ENCODE measurements at regions not wholly inside any gene's neighbourhood (a gene's known extent, or its start where the extent isn't known, plus 50 kb on each side); places are given as distances from the start of the nearest gene placed in this dataset.
"Not testable (repeated sequence)": the region's sequence is repeated elsewhere in the genome, so short reads cannot be mapped to it uniquely, and the experiment has no call there.

GRCh38 chr7:115292381-115292780 lies 370.5 kb downstream of the MDFIC start:
- no peak for DNase-seq
- Histone ChIP-seq H3K27me3 (replicated peaks; ENCODE audit: control insufficient read depth, insufficient read depth, low read length, poor library complexity, severe bottlenecking) (no peaks in the 10 kb centered on the region), H3K9me3 (ENCODE audit: control insufficient read depth, low read length) (no peaks in the 10 kb centered on the region), H3K36me3 (ENCODE audit: control insufficient read depth, insufficient read depth, low read length) (no peaks in the 10 kb centered on the region), H3K27ac (ENCODE audit: insufficient read depth, low read length, poor library complexity, severe bottlenecking) (no peak overlapping the region), H3K4me3 (ENCODE audit: insufficient read depth, low read depth, low read length, poor library complexity, severe bottlenecking) (no peak overlapping the region), H3K4me1 (ENCODE audit: control insufficient read depth, insufficient read depth, low read length, poor library complexity, severe bottlenecking) (no peaks in the 10 kb centered on the region)

DNA sequence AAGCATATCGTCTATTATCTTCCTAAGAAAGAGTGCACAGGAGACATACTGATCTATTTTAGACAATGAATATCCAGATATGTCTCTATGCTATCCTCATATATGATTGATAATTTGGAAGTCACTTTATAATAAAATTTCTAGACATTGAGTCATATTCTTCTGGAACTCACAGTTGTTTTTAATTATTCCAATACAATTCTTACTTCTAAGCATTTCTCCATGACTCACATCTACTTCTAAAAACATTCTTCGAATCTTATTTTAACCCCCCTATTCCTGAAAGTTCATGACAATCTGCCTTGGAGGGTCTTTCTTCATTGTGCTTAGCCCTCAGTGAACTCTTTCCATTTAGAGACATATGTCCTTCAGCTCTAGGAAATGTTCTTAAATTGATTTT lies 368.1 kb downstream of the MDFIC start:
- Histone ChIP-seq H3K9me3 (ENCODE audit: control insufficient read depth, low read length) (no peaks in the 10 kb centered on the region), H3K36me3 (ENCODE audit: control insufficient read depth, insufficient read depth, low read length) (no peaks in the 10 kb centered on the region), H3K27me3 (replicated peaks; ENCODE audit: control insufficient read depth, insufficient read depth, low read length, poor library complexity, severe bottlenecking) (no peaks in the 10 kb centered on the region), H3K4me3 (ENCODE audit: insufficient read depth, low read depth, low read length, poor library complexity, severe bottlenecking) (no peak overlapping the region), H3K27ac (ENCODE audit: insufficient read depth, low read length, poor library complexity, severe bottlenecking) (no peak overlapping the region), H3K4me1 (ENCODE audit: control insufficient read depth, insufficient read depth, low read length, poor library complexity, severe bottlenecking) (no peaks in the 10 kb centered on the region)
- DNase-seq: no peak

GRCh38 chr7:115276791-115277190 lies 354.9 kb downstream of the MDFIC start:
- Histone ChIP-seq H3K36me3 (ENCODE audit: control insufficient read depth, insufficient read depth, low read length) (no peaks in the 10 kb centered on the region), H3K4me3 (ENCODE audit: insufficient read depth, low read depth, low read length, poor library complexity, severe bottlenecking) (no peak overlapping the region), H3K4me1 (ENCODE audit: control insufficient read depth, insufficient read depth, low read length, poor library complexity, severe bottlenecking) (no peaks in the 10 kb centered on the region), H3K9me3 (ENCODE audit: control insufficient read depth, low read length) (no peaks in the 10 kb centered on the region), H3K27ac (ENCODE audit: insufficient read depth, low read length, poor library complexity, severe bottlenecking) (no peak overlapping the region), H3K27me3 (replicated peaks; ENCODE audit: control insufficient read depth, insufficient read depth, low read length, poor library complexity, severe bottlenecking) (no peaks in the 10 kb centered on the region)
- DNase-seq: no peak

- not testable (repeated sequence) for H3K27me3 ChIP-seq (replicated peaks; ENCODE audit: control insufficient read depth, insufficient read depth, low read length, poor library complexity, severe bottlenecking); H3K36me3 ChIP-seq (ENCODE audit: control insufficient read depth, insufficient read depth, low read length); H3K27ac ChIP-seq (ENCODE audit: insufficient read depth, low read length, poor library complexity, severe bottlenecking); H3K4me3 ChIP-seq (ENCODE audit: insufficient read depth, low read depth, low read length, poor library complexity, severe bottlenecking); DNase-seq; H3K4me1 ChIP-seq (ENCODE audit: control insufficient read depth, insufficient read depth, low read length, poor library complexity, severe bottlenecking); H3K9me3 ChIP-seq (ENCODE audit: control insufficient read depth, low read length)
Observed at GRCh38 chr7:115273855-115274254, 352.0 kb downstream of the MDFIC start.

- Histone ChIP-seq H3K4me1 (ENCODE audit: control insufficient read depth, insufficient read depth, low read length, poor library complexity, severe bottlenecking) (no peaks in the 10 kb centered on the region), H3K27me3 (replicated peaks; ENCODE audit: control insufficient read depth, insufficient read depth, low read length, poor library complexity, severe bottlenecking) (no peaks in the 10 kb centered on the region), H3K9me3 (ENCODE audit: control insufficient read depth, low read length) (no peaks in the 10 kb centered on the region), H3K4me3 (ENCODE audit: insufficient read depth, low read depth, low read length, poor library complexity, severe bottlenecking) (no peak overlapping the region), H3K36me3 (ENCODE audit: control insufficient read depth, insufficient read depth, low read length) (no peaks in the 10 kb centered on the region), H3K27ac (ENCODE audit: insufficient read depth, low read length, poor library complexity, severe bottlenecking) (no peak overlapping the region)
- DNase-seq: no peak
Observed at GRCh38 chr7:115273139-115273772, 351.4 kb downstream of the MDFIC start.

DNA sequence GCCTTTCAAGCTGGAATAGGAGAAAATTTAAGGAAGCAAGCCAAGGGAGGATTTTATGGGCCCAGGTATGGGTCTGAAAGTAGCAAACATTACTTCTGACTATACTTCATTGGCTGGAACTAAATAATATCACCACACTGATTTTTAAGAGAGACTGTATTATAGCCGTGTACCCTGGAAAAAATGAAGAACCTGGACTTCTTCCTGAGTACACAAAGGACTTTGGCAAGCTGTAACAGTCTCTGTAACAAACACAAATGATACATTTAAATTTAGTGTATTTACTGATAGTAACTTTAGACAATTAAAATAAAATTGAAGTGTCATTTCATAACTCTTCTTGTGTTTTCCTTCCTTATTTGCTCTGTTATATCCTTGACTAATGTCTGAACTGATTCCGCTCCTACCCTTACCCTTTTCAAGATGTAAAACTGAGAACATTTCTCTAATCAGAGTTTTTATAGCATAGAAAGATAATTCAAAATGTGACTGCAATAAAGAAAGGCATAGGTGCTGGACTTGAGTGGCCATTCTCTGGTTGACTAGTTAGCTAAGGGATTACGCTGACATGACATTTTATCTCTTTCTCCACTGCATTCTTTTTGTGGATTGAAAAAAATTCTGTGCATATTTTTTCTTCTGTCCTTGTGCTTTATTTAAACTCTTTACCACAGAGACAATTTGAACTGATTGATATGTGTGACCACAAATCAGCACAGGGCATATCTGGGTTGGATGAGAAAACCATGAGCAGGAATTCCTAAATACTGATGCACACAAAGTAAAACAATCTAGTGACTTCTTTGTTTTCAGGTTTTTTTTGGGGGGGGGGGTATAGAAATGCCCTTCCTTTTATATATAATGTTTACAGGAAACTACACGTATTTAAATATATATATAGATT lies 349.7 kb downstream of the MDFIC start:
- Histone ChIP-seq H3K9me3 (ENCODE audit: control insufficient read depth, low read length) (no peaks in the 10 kb centered on the region), H3K4me3 (ENCODE audit: insufficient read depth, low read depth, low read length, poor library complexity, severe bottlenecking) (no peak overlapping the region), H3K27me3 (replicated peaks; ENCODE audit: control insufficient read depth, insufficient read depth, low read length, poor library complexity, severe bottlenecking) (no peaks in the 10 kb centered on the region), H3K27ac (ENCODE audit: insufficient read depth, low read length, poor library complexity, severe bottlenecking) (no peak overlapping the region), H3K36me3 (ENCODE audit: control insufficient read depth, insufficient read depth, low read length) (no peaks in the 10 kb centered on the region), H3K4me1 (ENCODE audit: control insufficient read depth, insufficient read depth, low read length, poor library complexity, severe bottlenecking) (no peaks in the 10 kb centered on the region)
- no peak for DNase-seq

DNA sequence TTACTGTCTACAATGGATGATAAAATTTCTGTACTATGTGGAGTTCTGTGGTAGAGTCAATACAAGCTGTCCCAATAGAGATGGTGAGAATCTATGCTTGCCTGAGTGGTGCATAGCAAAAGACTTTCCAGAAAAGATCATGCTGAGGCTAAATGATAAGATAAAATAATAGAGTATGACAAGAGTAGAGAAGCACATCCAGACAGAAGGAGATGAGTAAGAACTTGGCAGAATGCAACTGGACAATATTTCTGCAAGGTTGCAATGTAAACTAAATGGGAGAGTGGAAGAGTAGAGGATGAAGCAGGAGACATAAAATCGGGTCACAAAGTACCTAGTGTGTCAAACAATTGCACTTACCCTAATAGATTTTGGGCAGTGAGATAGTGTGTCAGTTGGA lies 347.6 kb downstream of the MDFIC start:
- no peaks in the 10 kb centered on the region for H3K27me3 ChIP-seq (replicated peaks; ENCODE audit: control insufficient read depth, insufficient read depth, low read length, poor library complexity, severe bottlenecking)
- no peak for DNase-seq
- no peak overlapping the region for H3K27ac ChIP-seq (ENCODE audit: insufficient read depth, low read length, poor library complexity, severe bottlenecking)
- no peaks in the 10 kb centered on the region for H3K9me3 ChIP-seq (ENCODE audit: control insufficient read depth, low read length)
- no peaks in the 10 kb centered on the region for H3K36me3 ChIP-seq (ENCODE audit: control insufficient read depth, insufficient read depth, low read length)
- no peaks in the 10 kb centered on the region for H3K4me1 ChIP-seq (ENCODE audit: control insufficient read depth, insufficient read depth, low read length, poor library complexity, severe bottlenecking)
- H3K4me3 ChIP-seq (ENCODE audit: insufficient read depth, low read depth, low read length, poor library complexity, severe bottlenecking): no peak overlapping the region

DNA sequence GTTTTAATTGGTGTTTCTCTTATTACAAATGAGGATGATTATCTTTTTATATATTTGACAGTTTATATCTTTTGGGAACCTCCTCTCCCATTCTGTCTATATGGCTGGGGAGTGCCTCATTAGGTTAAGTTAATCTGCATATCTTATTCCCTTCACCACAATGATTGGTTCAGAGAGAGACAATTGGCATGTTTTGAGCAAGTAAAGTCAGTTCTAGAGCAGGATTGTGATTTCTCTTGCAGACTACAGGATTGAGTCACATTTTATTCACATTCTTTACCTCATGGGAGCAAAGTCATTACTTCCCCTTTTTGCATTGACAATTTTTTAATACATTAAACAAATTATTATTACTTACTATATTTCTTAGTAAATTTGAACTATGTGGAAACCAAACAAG lies 345.6 kb downstream of the MDFIC start:
- Histone ChIP-seq H3K27ac (ENCODE audit: insufficient read depth, low read length, poor library complexity, severe bottlenecking) (no peak overlapping the region), H3K27me3 (replicated peaks; ENCODE audit: control insufficient read depth, insufficient read depth, low read length, poor library complexity, severe bottlenecking) (no peaks in the 10 kb centered on the region), H3K36me3 (ENCODE audit: control insufficient read depth, insufficient read depth, low read length) (no peaks in the 10 kb centered on the region), H3K4me3 (ENCODE audit: insufficient read depth, low read depth, low read length, poor library complexity, severe bottlenecking) (no peak overlapping the region), H3K4me1 (ENCODE audit: control insufficient read depth, insufficient read depth, low read length, poor library complexity, severe bottlenecking) (no peaks in the 10 kb centered on the region), H3K9me3 (ENCODE audit: control insufficient read depth, low read length) (no peaks in the 10 kb centered on the region)
- DNase-seq: no peak

GRCh38 chr7:115260381-115260780 lies 338.5 kb downstream of the MDFIC start:
- H3K27me3 ChIP-seq (replicated peaks; ENCODE audit: control insufficient read depth, insufficient read depth, low read length, poor library complexity, severe bottlenecking): no peaks in the 10 kb centered on the region
- no peak for DNase-seq
- H3K9me3 ChIP-seq (ENCODE audit: control insufficient read depth, low read length): no peaks in the 10 kb centered on the region
- no peaks in the 10 kb centered on the region for H3K36me3 ChIP-seq (ENCODE audit: control insufficient read depth, insufficient read depth, low read length)
- no peak overlapping the region for H3K4me3 ChIP-seq (ENCODE audit: insufficient read depth, low read depth, low read length, poor library complexity, severe bottlenecking)
- H3K4me1 ChIP-seq (ENCODE audit: control insufficient read depth, insufficient read depth, low read length, poor library complexity, severe bottlenecking): no peaks in the 10 kb centered on the region
- no peak overlapping the region for H3K27ac ChIP-seq (ENCODE audit: insufficient read depth, low read length, poor library complexity, severe bottlenecking)

DNA sequence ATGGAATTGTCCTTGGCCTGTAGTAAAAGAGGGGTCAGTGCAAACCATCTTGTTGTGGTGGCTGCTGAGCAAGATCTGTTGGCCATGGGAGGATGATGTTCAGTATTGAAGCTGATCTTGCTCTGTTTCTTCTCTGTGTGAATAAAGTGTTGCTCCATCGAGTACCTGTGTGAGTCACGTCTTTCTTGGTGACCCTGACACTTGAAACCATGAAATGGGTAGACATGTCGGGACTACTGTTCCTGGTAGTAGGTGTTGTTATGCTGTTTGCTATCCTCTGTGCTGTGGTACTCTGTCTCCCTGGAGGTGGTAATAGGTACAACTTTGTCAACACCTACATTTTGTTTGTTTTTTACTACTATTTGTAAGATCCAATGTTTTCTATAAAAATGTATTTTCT lies 330.6 kb downstream of the MDFIC start:
- H3K27me3 ChIP-seq (replicated peaks; ENCODE audit: control insufficient read depth, insufficient read depth, low read length, poor library complexity, severe bottlenecking): no peaks in the 10 kb centered on the region
- H3K27ac ChIP-seq (ENCODE audit: insufficient read depth, low read length, poor library complexity, severe bottlenecking): no peak overlapping the region
- no peak for DNase-seq
- no peaks in the 10 kb centered on the region for H3K36me3 ChIP-seq (ENCODE audit: control insufficient read depth, insufficient read depth, low read length)
- no peak overlapping the region for H3K4me3 ChIP-seq (ENCODE audit: insufficient read depth, low read depth, low read length, poor library complexity, severe bottlenecking)
- no peaks in the 10 kb centered on the region for H3K9me3 ChIP-seq (ENCODE audit: control insufficient read depth, low read length)
- H3K4me1 ChIP-seq (ENCODE audit: control insufficient read depth, insufficient read depth, low read length, poor library complexity, severe bottlenecking): no peaks in the 10 kb centered on the region
